Epidermal melanocyte (primary cell): ENCODE measurements at regions not wholly inside any gene's neighbourhood (a gene's known extent, or its start where the extent isn't known, plus 50 kb on each side); places are given as distances from the start of the nearest gene placed in this dataset.

Source experiments
- DNase-seq: peaks from one replicate; pipeline ENCODE4 v3.0.0; 2011; ENCODE audit warnings: low spot score; ENCODE audit not compliant: insufficient read length

DNA sequence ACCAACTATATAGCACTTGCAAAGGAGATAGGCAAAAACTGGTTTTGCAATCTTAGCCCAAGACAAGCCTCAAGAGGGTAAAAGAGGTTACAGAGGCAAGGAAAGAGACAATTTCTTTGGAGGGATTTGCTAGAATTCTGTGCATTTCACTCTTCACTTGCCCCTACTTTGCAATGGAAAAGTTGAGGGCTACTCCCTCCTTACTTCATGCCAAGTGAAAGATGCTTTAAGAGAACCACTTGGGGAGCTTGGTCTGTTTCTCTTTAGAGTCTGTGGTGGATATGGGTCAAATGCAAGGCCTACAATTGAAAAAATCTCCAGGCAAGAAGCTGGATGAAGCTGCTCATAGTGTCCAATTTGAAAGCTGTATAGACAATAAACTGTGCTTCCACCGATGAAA, 167.7 kb upstream of the DIO2 start:
- no peak for DNase-seq

GRCh38 chr14:80378084-80378690, 166.9 kb upstream of the DIO2 start:
- no peak for DNase-seq

GRCh38 chr14:80364816-80365215, 153.5 kb upstream of the DIO2 start:
- no peak for DNase-seq

DNA sequence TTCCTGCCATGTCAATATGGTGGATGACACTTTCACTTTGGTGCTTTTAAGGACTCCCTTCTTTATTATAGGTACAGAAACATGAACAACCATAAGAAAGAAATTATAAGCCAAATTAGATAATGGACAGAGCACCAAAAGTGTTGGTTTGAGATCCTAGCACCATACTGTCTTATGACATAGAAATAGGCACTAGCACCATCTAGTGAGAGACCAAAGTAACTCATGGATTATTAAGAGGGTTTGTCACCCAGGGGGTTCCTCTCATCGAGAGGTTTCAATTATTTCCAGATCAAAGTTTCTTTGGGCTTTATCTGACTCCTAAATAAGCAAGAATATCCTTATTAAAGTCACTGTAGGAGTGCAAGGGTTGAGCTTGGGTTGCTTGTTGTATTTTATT, 153.0 kb upstream of the DIO2 start:
- DNase-seq, result no peak

GRCh38 chr14:80358112-80358511, 146.8 kb upstream of the DIO2 start:
- no peak for DNase-seq

- DNase-seq, result no peak
These were observed 145.1 kb upstream of the DIO2 start for GRCh38 chr14:80356413-80356812.

GRCh38 chr14:80354860-80355581, 143.7 kb upstream of the DIO2 start:
- DNase-seq, result no peak

GRCh38 chr14:80352471-80352870, 141.2 kb upstream of the DIO2 start:
- DNase-seq, result no peak

GRCh38 chr14:80350707-80351106, 139.4 kb upstream of the DIO2 start:
- no peak for DNase-seq

DNA sequence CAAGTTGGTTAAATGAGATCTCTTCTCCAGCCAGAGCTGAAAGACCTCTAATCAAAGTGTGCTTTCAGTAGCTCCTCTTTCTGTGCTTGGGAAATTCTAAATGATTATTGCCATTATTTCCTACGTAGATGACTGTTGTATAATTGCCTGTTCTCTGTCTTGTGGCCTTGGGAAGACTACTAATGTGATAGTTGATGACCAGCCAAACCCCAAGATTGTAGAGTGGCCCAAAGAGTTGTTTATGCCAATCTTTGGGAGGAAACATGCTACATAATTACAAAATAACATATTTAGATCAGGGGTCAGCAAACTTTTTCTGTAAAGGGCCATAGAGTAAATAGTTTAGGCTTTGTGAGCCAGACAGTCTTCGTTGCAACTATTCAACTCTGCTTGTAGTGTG, 135.1 kb upstream of the DIO2 start:
- DNase-seq, result no peak

DNA sequence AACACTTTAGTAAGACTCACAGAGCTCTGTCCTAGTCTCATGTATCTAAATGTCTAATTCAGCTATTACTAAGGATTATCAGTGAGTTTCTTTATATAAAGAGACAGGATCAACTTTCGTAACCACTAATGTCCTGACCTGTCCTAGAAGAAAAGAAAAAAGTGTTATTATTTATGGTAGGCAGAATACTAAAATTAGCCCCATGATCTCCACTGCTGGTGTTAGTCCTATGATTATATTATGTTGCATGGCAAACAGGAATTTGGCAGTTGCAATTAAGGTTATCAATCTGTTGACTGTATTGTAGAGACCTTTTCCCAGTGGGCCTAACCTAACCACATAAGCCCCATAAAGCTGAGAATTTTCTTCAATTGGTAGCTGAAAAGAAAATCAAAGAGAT, 132.9 kb upstream of the DIO2 start:
- DNase-seq, result no peak

- no peak for DNase-seq
These were observed 125.4 kb upstream of the DIO2 start for GRCh38 chr14:80336608-80337106.

GRCh38 chr14:80325688-80326087, 114.4 kb upstream of the DIO2 start:
- DNase-seq, result no peak

DNA sequence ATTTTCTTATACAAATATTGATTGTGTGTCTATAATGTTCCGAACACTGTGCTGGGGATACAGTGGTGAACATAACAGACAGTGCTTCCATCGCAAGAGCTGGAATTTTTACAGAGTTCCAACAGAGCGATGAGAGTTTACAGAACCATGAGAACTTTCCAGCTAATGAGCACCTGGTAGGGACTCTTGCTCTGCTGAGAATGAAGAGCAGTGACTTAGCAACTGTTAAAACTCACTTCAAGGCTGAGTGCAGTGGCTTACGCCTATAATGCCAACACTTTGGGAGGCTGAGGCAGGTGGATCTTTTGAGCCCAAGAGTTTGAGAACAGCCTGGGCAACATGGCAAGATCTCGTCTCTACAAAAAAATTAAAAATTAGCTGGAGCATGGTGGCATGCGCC, 113.8 kb upstream of the DIO2 start:
- no peak for DNase-seq

DNA sequence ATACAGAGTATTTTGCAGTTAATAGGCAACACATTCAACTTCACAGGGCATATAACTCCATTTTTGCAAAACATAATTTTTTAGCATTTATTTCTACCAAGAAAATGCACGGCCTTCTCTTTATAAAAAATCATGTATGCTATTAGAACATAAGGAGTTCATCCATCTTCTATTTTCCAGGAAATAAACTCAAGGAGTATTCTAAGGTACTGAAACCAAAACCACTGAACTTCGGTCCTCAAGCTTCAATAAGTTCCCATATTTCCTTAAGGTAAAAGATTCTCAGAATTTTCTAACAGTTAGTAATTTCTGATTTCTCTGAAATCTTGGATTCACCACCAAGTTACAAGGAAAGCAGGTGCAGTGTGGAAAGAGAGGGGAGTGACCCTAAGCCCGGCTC, 113.3 kb upstream of the DIO2 start:
- no peak for DNase-seq

DNA sequence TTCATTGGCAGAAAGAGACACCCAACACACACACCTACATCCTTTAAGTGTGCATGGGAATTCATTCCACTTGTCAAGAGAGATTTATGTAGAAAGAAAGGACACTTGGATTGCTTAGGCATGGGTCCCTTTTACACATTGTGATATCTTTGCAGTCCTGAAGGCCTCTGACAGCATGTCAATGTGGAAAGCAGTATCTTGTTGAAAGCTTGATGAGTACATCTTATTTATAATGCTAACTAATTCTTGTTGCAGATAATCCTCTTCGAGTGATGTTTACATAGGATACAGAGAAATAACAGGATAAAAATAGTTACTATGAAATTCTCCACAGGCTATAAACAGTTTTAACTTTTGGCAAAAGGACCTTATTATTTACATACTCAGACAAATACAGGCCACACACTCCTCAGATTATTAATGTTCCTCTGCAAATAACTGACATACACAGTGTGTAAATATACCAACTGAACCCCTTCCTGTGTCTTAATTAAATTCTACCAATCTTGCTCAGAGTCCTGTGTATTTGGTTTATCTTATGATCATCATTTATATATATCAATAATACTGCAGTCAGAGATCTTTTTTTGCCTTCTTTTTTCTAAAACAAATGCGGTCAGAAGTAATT, 111.8 kb upstream of the DIO2 start:
- no peak for DNase-seq

GRCh38 chr14:80316441-80316840, 105.1 kb upstream of the DIO2 start:
- no peak for DNase-seq

- DNase-seq, result no peak
These were observed 104.4 kb upstream of the DIO2 start for GRCh38 chr14:80315681-80316080.

DNA sequence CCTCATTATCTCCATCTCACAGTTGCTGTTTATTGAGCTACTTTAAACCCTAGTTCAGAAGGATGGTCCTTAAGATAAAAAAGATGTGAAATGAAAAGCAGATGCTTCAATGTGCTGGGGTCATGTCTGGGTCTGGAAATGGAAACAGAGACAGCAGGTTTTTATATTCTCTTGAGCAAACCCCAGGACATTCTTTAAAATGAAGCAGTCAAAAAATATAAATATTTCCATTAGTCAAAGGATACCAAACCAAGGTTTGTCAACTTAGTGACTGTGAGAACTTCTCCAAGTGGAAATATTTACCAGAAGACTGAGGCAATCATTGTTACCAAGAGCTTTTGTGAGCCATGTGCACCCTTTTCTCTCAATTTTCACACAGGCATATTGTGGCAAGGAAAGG, 102.5 kb upstream of the DIO2 start:
- no peak for DNase-seq

- DNase-seq, result peak; percentile 23
These were observed 99.8 kb upstream of the DIO2 start for GRCh38 chr14:80310938-80311750.

- DNase-seq, result no peak
These were observed 92.9 kb upstream of the DIO2 start for GRCh38 chr14:80304125-80304766.
